Neutrophil (primary cell): ENCODE measurements at regions not wholly inside any gene's neighbourhood (a gene's known extent, or its start where the extent isn't known, plus 50 kb on each side); places are given as distances from the start of the nearest gene placed in this dataset.

Experiments
- H3K27ac ChIP-seq: fragments of 200-600 bp; sonication (generic); 2 replicates; pipeline ENCODE4 v1.5.1; 2016; ENCODE audit warnings: mild to moderate bottlenecking, moderate library complexity
- H3K27me3 ChIP-seq: fragments of 200-600 bp; sonication (generic); 2 replicates; pipeline ENCODE4 v1.6.0; 2016; ENCODE audit warnings: mild to moderate bottlenecking
- H3K36me3 ChIP-seq: fragments of 200-600 bp; sonication (generic); 2 replicates; pipeline ENCODE4 v1.5.1; 2017
- H3K4me1 ChIP-seq, 2 experiments: fragments of 200-600 bp in 1 of 2; sonication (generic) in 1 of 2; 1 replicate in 1 of 2; 2 replicates in 1 of 2; pipeline versions ENCODE4 v1.5.1 to v1.6.1; 2013 to 2016; ENCODE audit warnings: low read depth in 1 of 2, low read length in 1 of 2, mild to moderate bottlenecking in 1 of 2, moderate library complexity in 1 of 2; ENCODE audit not compliant: control insufficient read depth in 1 of 2, insufficient read depth in 1 of 2
- H3K4me3 ChIP-seq, 2 experiments: fragments of 200-600 bp in 1 of 2; sonication (generic) in 1 of 2; 1 replicate in 1 of 2; 2 replicates in 1 of 2; pipeline ENCODE4 v1.5.1; 2013 to 2016; ENCODE audit warnings: low read depth in 1 of 2, low read length in 1 of 2, mild to moderate bottlenecking in 1 of 2, moderate library complexity in 1 of 2
- H3K9me3 ChIP-seq: fragments of 200-600 bp; sonication (generic); 2 replicates; pipeline ENCODE4 v1.5.1; 2016
- TF ChIP-seq, protein P1 (sequence below): fragments of 200-600 bp; sonication (generic); IDR thresholded peaks from 2 replicates; pipeline ENCODE4 v1.5.1; 2016; ENCODE audit warnings: antibody characterized with exemption

DNA sequence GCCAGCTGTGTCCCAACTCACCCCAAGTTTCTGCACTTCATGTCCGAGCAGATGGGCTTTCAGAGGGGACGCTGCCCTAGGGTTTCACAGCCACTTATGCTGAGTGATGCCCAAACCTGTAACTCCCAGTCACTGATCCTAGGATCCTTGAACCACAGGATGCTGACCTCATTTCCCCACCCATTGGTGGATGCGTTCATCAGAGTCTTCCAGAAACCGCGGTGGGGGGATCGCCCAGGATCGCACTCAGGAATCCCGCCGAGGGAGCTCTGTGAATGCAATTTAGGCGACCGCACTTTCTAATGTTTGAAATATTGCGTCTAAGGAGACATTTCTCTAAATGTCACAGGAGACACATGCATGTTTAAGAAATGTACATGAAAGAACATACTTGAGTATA is 212.3 kb upstream of the IRX4 start:
- H3K27ac ChIP-seq, result no peak overlapping the region
- no peaks in the 10 kb centered on the region for H3K27me3 ChIP-seq
- no peaks in the 10 kb centered on the region for H3K36me3 ChIP-seq
- H3K9me3 ChIP-seq, result no peaks in the 10 kb centered on the region
- H3K4me3 ChIP-seq, result no peak overlapping the region
- no peaks in the 10 kb centered on the region for H3K4me1 ChIP-seq
- TF ChIP-seq, protein P1, sequence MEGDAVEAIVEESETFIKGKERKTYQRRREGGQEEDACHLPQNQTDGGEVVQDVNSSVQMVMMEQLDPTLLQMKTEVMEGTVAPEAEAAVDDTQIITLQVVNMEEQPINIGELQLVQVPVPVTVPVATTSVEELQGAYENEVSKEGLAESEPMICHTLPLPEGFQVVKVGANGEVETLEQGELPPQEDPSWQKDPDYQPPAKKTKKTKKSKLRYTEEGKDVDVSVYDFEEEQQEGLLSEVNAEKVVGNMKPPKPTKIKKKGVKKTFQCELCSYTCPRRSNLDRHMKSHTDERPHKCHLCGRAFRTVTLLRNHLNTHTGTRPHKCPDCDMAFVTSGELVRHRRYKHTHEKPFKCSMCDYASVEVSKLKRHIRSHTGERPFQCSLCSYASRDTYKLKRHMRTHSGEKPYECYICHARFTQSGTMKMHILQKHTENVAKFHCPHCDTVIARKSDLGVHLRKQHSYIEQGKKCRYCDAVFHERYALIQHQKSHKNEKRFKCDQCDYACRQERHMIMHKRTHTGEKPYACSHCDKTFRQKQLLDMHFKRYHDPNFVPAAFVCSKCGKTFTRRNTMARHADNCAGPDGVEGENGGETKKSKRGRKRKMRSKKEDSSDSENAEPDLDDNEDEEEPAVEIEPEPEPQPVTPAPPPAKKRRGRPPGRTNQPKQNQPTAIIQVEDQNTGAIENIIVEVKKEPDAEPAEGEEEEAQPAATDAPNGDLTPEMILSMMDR, result no peak

DNA sequence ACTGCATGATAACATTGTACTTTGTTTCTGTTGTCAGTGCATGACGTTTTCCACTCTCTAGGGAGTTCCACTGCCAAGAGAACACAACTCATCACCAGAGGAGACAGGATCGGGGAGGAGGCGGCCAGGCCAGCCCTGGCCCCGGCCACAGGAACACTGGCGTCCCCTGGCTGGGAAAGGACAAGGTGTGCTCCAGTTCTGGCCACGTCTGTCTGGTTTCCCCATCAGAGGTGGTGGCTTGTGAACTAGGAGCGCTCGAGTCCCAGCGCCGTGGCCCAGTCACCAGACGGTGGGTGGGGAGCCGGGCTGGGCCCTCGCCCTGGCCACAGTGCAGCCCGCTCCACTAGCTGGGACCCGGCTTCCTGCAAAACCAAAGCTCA is 211.9 kb upstream of the IRX4 start:
- Histone ChIP-seq H3K27me3 (no peaks in the 10 kb centered on the region), H3K9me3 (no peaks in the 10 kb centered on the region), H3K4me3 (no peak overlapping the region), H3K4me1 (no peaks in the 10 kb centered on the region), H3K36me3 (no peaks in the 10 kb centered on the region), H3K27ac (no peak overlapping the region)
- TF ChIP-seq, protein P1, result no peak

DNA sequence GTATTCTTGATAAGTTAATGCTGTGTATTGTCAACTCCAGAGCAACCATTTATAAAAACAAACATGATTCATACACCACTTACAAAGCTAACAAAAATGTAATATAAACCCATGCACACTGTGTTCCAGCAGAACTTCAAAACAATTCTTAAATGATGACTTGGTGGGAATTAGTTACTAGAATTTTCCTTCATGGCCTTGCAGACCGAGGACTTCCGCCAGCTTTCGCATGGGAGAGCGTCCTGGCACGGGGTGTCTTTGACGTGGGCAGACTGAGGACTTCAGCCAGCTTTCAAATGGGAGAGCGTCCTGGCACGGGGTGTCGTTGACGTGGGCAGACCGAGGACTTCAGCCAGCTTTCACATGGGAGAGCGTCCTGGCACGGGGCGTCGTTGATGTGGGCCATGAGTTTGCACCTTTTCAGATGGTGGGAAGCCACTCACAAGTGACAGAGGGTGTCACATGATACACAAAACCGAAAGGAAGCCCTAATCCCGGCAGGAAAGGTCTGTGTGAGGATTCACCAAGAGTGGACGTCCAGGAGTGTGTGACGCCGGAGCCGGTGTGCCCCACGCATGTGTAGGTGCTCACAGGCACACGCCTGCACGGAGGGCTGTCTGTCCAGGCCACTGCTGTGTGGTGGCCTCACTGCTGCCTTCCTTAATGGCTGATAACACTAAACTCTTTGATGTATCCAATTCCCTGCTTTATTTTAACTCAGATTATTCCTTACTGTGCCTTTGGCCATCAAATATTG is 211.3 kb upstream of the IRX4 start:
- no peaks in the 10 kb centered on the region for H3K27me3 ChIP-seq
- H3K36me3 ChIP-seq, result no peaks in the 10 kb centered on the region
- H3K4me1 ChIP-seq, result no peaks in the 10 kb centered on the region
- no peaks in the 10 kb centered on the region for H3K9me3 ChIP-seq
- H3K4me3 ChIP-seq, result no peak overlapping the region
- H3K27ac ChIP-seq, result no peak overlapping the region
- TF ChIP-seq, protein P1, result no peak

DNA sequence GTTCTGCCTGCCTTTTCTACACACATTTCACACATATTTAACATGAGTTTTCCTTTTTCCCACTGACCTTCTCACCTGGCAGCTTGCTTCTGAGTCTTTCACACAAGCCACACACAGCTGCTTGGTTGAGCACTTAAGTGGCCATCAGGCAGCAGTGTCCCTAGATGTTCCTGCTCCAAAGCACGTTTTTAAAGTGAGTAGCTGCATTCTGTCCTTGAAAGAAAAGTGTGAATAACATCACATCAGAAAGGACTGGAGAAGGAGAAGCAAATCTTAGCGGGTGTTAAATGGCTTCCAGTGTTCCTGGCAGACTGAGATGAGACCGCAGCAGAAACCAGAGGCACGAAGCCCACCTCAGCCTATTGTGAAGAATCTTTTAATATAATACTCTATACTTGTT is 209.2 kb upstream of the IRX4 start:
- Histone ChIP-seq H3K9me3 (no peaks in the 10 kb centered on the region), H3K27ac (no peak overlapping the region), H3K4me3 (no peak overlapping the region), H3K27me3 (no peaks in the 10 kb centered on the region), H3K4me1 (no peaks in the 10 kb centered on the region), H3K36me3 (no peaks in the 10 kb centered on the region)
- TF ChIP-seq, protein P1, result no peak

DNA sequence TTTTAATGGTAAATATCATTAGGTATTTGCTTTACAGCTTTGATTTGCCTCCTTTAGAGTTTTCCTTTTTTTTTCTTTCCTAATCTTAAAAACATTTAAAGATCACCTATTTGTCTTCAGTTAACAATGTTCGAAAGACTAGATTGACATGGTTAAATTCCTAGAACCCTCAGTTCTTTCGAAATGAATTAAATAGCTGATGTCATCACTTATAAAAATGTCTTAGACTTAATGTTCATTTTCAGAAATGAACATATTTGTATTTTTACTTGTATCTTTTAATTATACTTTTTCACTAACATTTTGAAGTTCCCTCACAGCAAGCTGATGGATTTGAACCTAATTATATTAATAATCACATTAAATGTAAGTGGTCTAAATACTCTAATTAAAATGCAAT is 205.3 kb upstream of the IRX4 start:
- Histone ChIP-seq H3K36me3 (no peaks in the 10 kb centered on the region), H3K27ac (no peak overlapping the region), H3K4me1 (no peaks in the 10 kb centered on the region), H3K27me3 (no peaks in the 10 kb centered on the region), H3K4me3 (no peak overlapping the region), H3K9me3 (no peaks in the 10 kb centered on the region)
- TF ChIP-seq, protein P1, result no peak
